ENCODE measurements at regions not wholly inside any gene's neighbourhood (a gene's known extent, or its start where the extent isn't known, plus 50 kb on each side); places are given as distances from the start of the nearest gene placed in this dataset.

- POLR2A ChIA-PET, result no interaction called here
- Mint-ChIP-seq H3K27ac (no peak overlapping the region), H3K4me1 (ENCODE audit: low read depth) (no peaks in the 10 kb centered on the region), H3K36me3 (ENCODE audit: low read depth) (no peaks in the 10 kb centered on the region), H3K9me3 (no peaks in the 10 kb centered on the region), H3K27me3 (peaks cover 12% of the 10 kb centered on the region), H3K4me3 (no peak overlapping the region)
- no peaks in the 10 kb centered on the region for H3K36me3 ChIP-seq (ENCODE audit: insufficient read depth, low read length)
- TF ChIP-seq, protein P1, sequence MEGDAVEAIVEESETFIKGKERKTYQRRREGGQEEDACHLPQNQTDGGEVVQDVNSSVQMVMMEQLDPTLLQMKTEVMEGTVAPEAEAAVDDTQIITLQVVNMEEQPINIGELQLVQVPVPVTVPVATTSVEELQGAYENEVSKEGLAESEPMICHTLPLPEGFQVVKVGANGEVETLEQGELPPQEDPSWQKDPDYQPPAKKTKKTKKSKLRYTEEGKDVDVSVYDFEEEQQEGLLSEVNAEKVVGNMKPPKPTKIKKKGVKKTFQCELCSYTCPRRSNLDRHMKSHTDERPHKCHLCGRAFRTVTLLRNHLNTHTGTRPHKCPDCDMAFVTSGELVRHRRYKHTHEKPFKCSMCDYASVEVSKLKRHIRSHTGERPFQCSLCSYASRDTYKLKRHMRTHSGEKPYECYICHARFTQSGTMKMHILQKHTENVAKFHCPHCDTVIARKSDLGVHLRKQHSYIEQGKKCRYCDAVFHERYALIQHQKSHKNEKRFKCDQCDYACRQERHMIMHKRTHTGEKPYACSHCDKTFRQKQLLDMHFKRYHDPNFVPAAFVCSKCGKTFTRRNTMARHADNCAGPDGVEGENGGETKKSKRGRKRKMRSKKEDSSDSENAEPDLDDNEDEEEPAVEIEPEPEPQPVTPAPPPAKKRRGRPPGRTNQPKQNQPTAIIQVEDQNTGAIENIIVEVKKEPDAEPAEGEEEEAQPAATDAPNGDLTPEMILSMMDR (IDR thresholded peaks at IDR 0.05), result no peak
- DNase-seq, result no peak
- no peaks in the 10 kb centered on the region for H3K4me1 ChIP-seq (ENCODE audit: insufficient read depth, low read length)
- no peak overlapping the region for H3K27ac ChIP-seq (ENCODE audit: low read depth in 1 of 2, low read length in 2 of 2)
- intact Hi-C loops (cut with DNase I, micrococcal nuclease), result no loop called here
- H3K27me3 ChIP-seq (ENCODE audit: control insufficient read depth in 1 of 2, insufficient read depth in 2 of 2, low read length in 2 of 2), result peaks cover 0 to 3% of the 10 kb centered on the region in 2 experiments
- no peaks in the 10 kb centered on the region for H3K9me3 ChIP-seq (ENCODE audit: control insufficient read depth in 1 of 2, insufficient read depth in 1 of 2, low read length in 2 of 2)
- CTCF ChIA-PET, result no interaction called here
- no peak for ATAC-seq (ENCODE audit: poor library complexity)
- H3K4me3 ChIP-seq (ENCODE audit: low read length), result no peak overlapping the region
These were observed 365.3 kb upstream of the ZNF32 start for GRCh38 chr10:44013981-44014380.

- CTCF ChIA-PET, result no interaction called here
- H3K4me3 Mint-ChIP-seq, result no peak overlapping the region
- intact Hi-C loops (cut with DNase I, micrococcal nuclease), result no loop called here
- no peak overlapping the region for H3K27ac Mint-ChIP-seq
- no peak for DNase-seq
- TF ChIP-seq, protein P1 (IDR thresholded peaks at IDR 0.05), result no peak
- H3K9me3 Mint-ChIP-seq, result no peaks in the 10 kb centered on the region
- Histone ChIP-seq H3K4me1 (ENCODE audit: insufficient read depth, low read length) (no peaks in the 10 kb centered on the region), H3K27ac (ENCODE audit: low read depth in 1 of 2, low read length in 2 of 2) (no peak overlapping the region), H3K9me3 (ENCODE audit: control insufficient read depth in 1 of 2, insufficient read depth in 1 of 2, low read length in 2 of 2) (no peaks in the 10 kb centered on the region), H3K27me3 (ENCODE audit: control insufficient read depth in 1 of 2, insufficient read depth in 2 of 2, low read length in 2 of 2) (peaks cover 0 to 3% of the 10 kb centered on the region in 2 experiments), H3K36me3 (ENCODE audit: insufficient read depth, low read length) (no peaks in the 10 kb centered on the region), H3K4me3 (ENCODE audit: low read length) (no peak overlapping the region)
- ATAC-seq (ENCODE audit: poor library complexity), result no peak
- POLR2A ChIA-PET, result no interaction called here
- H3K4me1 Mint-ChIP-seq (ENCODE audit: low read depth), result no peaks in the 10 kb centered on the region
- H3K27me3 Mint-ChIP-seq, result peaks cover 12% of the 10 kb centered on the region
- no peaks in the 10 kb centered on the region for H3K36me3 Mint-ChIP-seq (ENCODE audit: low read depth)
These were observed 364.2 kb upstream of the ZNF32 start for GRCh38 chr10:44012921-44013320.

GRCh38 chr10:44011603-44011981, 362.9 kb upstream of the ZNF32 start:
- ATAC-seq (ENCODE audit: poor library complexity), result no peak
- ChIA-PET CTCF (no interaction called here), POLR2A (no interaction called here)

More at GRCh38 chr10:44011603-44011981, 362.9 kb upstream of the ZNF32 start:
- DNase-seq, result no peak
- Mint-ChIP-seq H3K27ac (no peak overlapping the region), H3K4me1 (ENCODE audit: low read depth) (no peaks in the 10 kb centered on the region), H3K27me3 (peaks cover 5% of the 10 kb centered on the region), H3K36me3 (ENCODE audit: low read depth) (no peaks in the 10 kb centered on the region), H3K4me3 (no peak overlapping the region), H3K9me3 (no peaks in the 10 kb centered on the region)
- Histone ChIP-seq H3K27ac (ENCODE audit: low read depth in 1 of 2, low read length in 2 of 2) (no peak overlapping the region), H3K27me3 (ENCODE audit: control insufficient read depth in 1 of 2, insufficient read depth in 2 of 2, low read length in 2 of 2) (no peaks in the 10 kb centered on the region), H3K9me3 (ENCODE audit: control insufficient read depth in 1 of 2, insufficient read depth in 1 of 2, low read length in 2 of 2) (no peaks in the 10 kb centered on the region), H3K36me3 (ENCODE audit: insufficient read depth, low read length) (no peaks in the 10 kb centered on the region), H3K4me1 (ENCODE audit: insufficient read depth, low read length) (no peaks in the 10 kb centered on the region), H3K4me3 (ENCODE audit: low read length) (no peak overlapping the region)
- TF ChIP-seq, protein P1 (IDR thresholded peaks at IDR 0.05), result no peak
- intact Hi-C loops (cut with DNase I, micrococcal nuclease), result no loop called here

Data from CD4-positive, alpha-beta T cell (primary cell).